ENCODE measurements at regions not wholly inside any gene's neighbourhood (a gene's known extent, or its start where the extent isn't known, plus 50 kb on each side); places are given as distances from the start of the nearest gene placed in this dataset.
A peak's percentile ranks its signal among the peaks of the same experiment; 100 is the strongest.
"Not testable (repeated sequence)": the region's sequence is repeated elsewhere in the genome, so short reads cannot be mapped to it uniquely, and the experiment has no call there.

DNA sequence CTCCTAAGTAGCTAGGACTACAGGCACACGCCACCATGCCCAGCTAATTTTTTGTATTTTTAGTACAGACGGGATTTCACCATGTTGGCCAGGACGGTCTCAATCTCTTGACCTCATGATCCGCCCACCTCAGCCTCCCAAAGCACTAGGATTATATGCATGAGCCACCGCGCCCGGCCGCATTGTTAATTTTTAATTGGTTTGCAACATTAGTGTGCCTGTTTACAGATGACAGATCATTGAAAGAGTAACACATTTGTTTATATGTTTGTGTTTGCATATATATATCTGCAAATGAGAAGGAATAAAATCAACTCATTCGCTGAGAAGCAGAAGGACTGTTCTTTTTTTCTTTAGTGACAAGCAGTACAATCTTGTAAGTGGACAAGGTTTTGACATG, 152.2 kb upstream of the FNDC3A start:
- H3K27me3 Mint-ChIP-seq, ATAC-seq, H3K4me3 Mint-ChIP-seq, H3K27ac Mint-ChIP-seq, DNase-seq: not testable (repeated sequence)
- Mint-ChIP-seq H3K9me3 (peaks cover 17 to 18% of the 10 kb centered on the region in 2 donors), H3K4me1 (peaks cover 26% of the 10 kb centered on the region)

- Mint-ChIP-seq H3K9me3 (peaks cover 17 to 18% of the 10 kb centered on the region in 2 donors), H3K4me3 (no peak overlapping the region), H3K27me3 (no peaks in the 10 kb centered on the region), H3K27ac (no peak overlapping the region), H3K4me1 (peaks cover 51% of the 10 kb centered on the region)
- no peak for DNase-seq
- no peak for ATAC-seq
Measured at GRCh38 chr13:48826039-48826438, 149.7 kb upstream of the FNDC3A start.

- not testable (repeated sequence) for ATAC-seq, DNase-seq, H3K27ac Mint-ChIP-seq, H3K27me3 Mint-ChIP-seq, H3K4me3 Mint-ChIP-seq
- Mint-ChIP-seq H3K9me3 (peaks cover 23 to 26% of the 10 kb centered on the region in 2 donors), H3K4me1 (peaks cover 51% of the 10 kb centered on the region)
Measured at GRCh38 chr13:48826922-48827454, 148.7 kb upstream of the FNDC3A start.

GRCh38 chr13:48827709-48828108, 148.0 kb upstream of the FNDC3A start:
- H3K27ac Mint-ChIP-seq, result peak overlapping the region; percentile 77 to 89
- H3K4me1 Mint-ChIP-seq, result peaks cover 51% of the 10 kb centered on the region
- peaks cover 31 to 33% of the 10 kb centered on the region in 2 donors for H3K9me3 Mint-ChIP-seq
- DNase-seq, result peak in 1 of 2 donors; percentile 15
- peak; percentile 57 for ATAC-seq
- no peak overlapping the region for H3K4me3 Mint-ChIP-seq
- H3K27me3 Mint-ChIP-seq, result no peaks in the 10 kb centered on the region

GRCh38 chr13:48828962-48829411, 146.7 kb upstream of the FNDC3A start:
- DNase-seq (peak; percentile 17 to 28), ATAC-seq (peak; percentile 80)
- H3K27me3 Mint-ChIP-seq, result no peaks in the 10 kb centered on the region
- H3K4me3 Mint-ChIP-seq, result peak overlapping the region; percentile 46 to 62
- H3K9me3 Mint-ChIP-seq, result peaks cover 31 to 34% of the 10 kb centered on the region in 2 donors
- peaks cover 51% of the 10 kb centered on the region for H3K4me1 Mint-ChIP-seq
- peak overlapping the region; percentile 75 to 87 for H3K27ac Mint-ChIP-seq

DNA sequence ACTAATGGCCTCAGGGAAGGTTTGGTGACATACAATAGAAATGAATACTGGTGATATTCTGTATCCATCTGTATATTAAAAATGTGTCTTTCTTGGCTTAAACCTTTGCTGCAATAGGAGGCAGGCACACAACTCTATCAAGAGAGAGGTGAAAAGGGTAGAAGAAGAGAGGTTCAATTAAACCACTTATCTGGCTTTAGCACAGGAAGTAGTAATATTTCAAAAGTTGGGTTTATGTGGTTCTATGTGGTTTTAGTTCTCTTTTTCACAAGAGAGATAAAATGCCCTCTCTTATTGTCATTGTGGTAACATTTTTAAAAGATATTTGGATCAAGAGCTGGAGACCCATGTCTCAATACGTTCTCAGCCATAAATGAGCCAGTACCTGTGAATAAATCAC, 146.2 kb upstream of the FNDC3A start:
- Mint-ChIP-seq H3K9me3 (peaks cover 31 to 34% of the 10 kb centered on the region in 2 donors), H3K27ac (peak overlapping the region; percentile 75 to 87)

DNA sequence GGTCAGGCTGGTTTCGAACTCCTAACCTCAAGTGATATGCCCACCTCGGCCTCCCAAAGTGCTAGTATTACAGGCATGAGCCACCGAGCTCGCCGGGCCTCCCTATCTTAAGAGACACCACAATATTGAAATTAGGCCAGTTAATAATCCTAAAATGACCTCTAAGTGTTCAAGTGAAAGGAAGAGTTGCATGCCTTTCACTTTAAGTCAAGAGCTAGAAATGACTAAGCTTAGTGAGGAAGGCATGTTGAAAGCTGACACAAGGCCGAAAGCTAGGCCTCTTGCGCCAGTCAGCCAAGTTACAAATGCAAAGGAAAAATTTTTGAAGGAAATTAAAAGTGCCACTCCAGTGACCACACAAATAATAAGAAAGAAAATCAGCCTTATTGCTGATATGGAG, 144.5 kb upstream of the FNDC3A start:
- peak overlapping the region in 1 of 2 donors; percentile 3 for H3K4me3 Mint-ChIP-seq
- H3K9me3 Mint-ChIP-seq, result peaks cover 30 to 39% of the 10 kb centered on the region in 2 donors
- peak overlapping the region in 1 of 2 donors; percentile 81 for H3K27ac Mint-ChIP-seq
- peak in 1 of 2 donors; percentile 24 for DNase-seq
- no peaks in the 10 kb centered on the region for H3K27me3 Mint-ChIP-seq
- ATAC-seq, result peak; percentile 56
- peaks cover 51% of the 10 kb centered on the region for H3K4me1 Mint-ChIP-seq

More for the DNA sequence above, 146.2 kb upstream of the FNDC3A start:
- Mint-ChIP-seq H3K27me3 (no peaks in the 10 kb centered on the region), H3K4me1 (peaks cover 51% of the 10 kb centered on the region), H3K4me3 (peak overlapping the region; percentile 46 to 62)
- ATAC-seq, result peak; percentile 68
- DNase-seq, result no peak

DNA sequence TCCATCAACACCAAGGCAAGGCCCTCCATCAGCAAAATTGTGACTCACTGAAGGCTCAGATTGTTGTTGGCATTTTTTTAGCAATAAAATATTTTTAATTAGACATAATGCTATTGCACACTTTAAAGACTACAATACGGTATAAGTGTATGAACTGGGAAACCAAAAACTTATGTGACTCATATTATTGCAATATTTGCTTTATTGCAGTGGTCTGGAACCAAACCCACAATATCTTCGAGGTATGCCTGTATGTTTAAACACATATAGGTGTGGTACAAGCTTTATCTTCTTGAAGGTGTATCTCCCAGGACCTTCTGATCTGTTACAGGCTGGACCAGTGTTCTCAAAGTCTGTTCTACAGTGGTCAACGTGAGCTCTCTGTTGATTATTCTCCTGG, 142.3 kb upstream of the FNDC3A start:
- DNase-seq, result no peak
- H3K27ac Mint-ChIP-seq, result no peak overlapping the region
- no peaks in the 10 kb centered on the region for H3K27me3 Mint-ChIP-seq
- ATAC-seq, result no peak
- H3K4me3 Mint-ChIP-seq, result no peak overlapping the region
- H3K4me1 Mint-ChIP-seq, result peaks cover 34% of the 10 kb centered on the region
- peaks cover 14 to 21% of the 10 kb centered on the region in 2 donors for H3K9me3 Mint-ChIP-seq

DNA sequence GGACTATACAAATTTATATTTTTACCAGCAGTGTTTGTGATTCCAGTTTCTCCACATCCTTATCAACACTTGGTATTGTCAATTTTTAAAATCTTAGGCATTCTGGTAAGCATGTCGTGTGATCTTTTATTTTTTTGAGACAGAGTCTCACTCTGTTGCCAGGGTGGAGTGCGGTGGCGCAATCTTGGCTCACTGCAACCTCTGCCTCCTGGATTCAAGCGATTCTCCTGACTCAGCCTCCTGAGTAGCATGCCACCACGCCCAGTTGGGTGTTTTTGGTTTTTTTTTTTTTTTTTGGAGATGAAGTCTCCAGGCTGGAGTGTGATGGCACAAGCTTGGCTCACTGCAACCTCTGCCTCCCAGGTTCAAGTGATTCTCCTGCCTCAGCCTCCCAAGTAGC, 140.4 kb upstream of the FNDC3A start:
- not testable (repeated sequence) for DNase-seq, ATAC-seq, H3K27ac Mint-ChIP-seq, H3K27me3 Mint-ChIP-seq, H3K4me3 Mint-ChIP-seq
- Mint-ChIP-seq H3K4me1 (peaks cover 15% of the 10 kb centered on the region), H3K9me3 (peaks cover 14 to 21% of the 10 kb centered on the region in 2 donors)

- Mint-ChIP-seq H3K4me1 (no peaks in the 10 kb centered on the region), H3K4me3 (no peak overlapping the region), H3K27me3 (peaks cover 7% of the 10 kb centered on the region), H3K27ac (no peak overlapping the region), H3K9me3 (peaks cover 0 to 5% of the 10 kb centered on the region in 2 donors)
- no peak for ATAC-seq
- DNase-seq, result no peak
Measured at GRCh38 chr13:48838193-48838973, 137.3 kb upstream of the FNDC3A start.

DNA sequence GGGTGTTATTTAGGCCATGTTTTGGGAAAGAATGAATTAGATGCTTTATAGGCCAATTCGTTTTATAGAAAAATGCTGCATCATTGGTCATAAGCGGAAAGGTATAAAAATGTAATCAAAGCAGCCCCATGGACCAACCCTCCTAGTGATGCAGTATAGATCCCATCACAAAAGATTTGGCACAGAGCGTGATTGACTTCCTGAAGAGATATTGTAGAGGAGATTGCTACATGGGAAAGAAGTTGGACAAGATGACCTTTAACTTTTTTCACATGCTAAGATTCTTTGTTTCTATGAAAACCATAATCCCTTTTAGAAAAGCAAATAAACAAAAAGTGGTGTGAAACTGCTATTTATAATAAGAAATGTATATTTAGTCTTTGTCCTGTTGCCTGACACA, 136.5 kb upstream of the FNDC3A start:
- peaks cover 7% of the 10 kb centered on the region for H3K27me3 Mint-ChIP-seq
- no peak for DNase-seq
- no peaks in the 10 kb centered on the region for H3K4me1 Mint-ChIP-seq
- no peak overlapping the region for H3K4me3 Mint-ChIP-seq
- no peak overlapping the region for H3K27ac Mint-ChIP-seq
- peaks cover 0 to 5% of the 10 kb centered on the region in 2 donors for H3K9me3 Mint-ChIP-seq
- ATAC-seq, result no peak

DNA sequence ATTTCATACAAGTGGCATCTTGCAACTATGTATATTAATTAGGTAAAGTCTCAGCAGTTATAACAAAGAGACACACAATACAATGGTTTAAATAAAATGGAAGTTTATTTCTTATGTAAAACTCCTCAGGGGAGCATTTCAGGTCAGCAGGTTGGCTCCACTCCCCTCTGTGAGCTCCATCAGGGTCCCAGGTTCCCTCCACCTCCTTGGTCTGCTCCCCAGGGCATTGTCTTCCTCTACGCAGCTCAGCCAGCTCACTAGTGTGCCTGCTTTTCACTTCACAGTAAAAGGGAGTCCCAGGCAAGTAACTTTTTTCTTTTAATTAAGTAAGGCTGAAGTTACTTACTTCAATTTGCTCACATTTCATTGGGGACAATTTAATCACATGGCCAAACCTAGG, 135.3 kb upstream of the FNDC3A start:
- Mint-ChIP-seq H3K27ac (no peak overlapping the region), H3K9me3 (no peaks in the 10 kb centered on the region), H3K4me3 (no peak overlapping the region), H3K4me1 (no peaks in the 10 kb centered on the region), H3K27me3 (peaks cover 7% of the 10 kb centered on the region)
- no peak for DNase-seq
- ATAC-seq, result no peak

DNA sequence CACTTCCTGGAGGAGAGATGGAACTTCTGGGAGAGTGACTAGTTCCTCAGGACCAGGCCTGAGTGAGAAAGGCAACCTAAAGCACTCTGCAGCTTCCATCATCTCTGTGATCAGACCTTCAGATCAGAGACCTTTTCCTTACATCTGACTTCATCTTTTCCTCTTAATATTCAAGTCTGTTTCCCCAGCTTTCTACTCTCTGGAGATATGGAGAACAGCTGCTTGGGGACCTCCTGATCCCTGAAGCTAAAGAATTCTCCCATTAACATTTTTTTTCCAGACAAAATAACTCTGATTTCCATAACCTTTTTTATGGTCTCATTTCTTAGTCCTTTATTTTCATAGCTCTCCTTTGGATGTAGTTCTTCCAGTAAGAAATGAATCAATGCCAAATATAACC, 133.4 kb upstream of the FNDC3A start:
- H3K4me1 Mint-ChIP-seq, result no peaks in the 10 kb centered on the region
- H3K27me3 Mint-ChIP-seq, result peaks cover 7% of the 10 kb centered on the region
- no peak overlapping the region for H3K4me3 Mint-ChIP-seq
- H3K9me3 Mint-ChIP-seq, result no peaks in the 10 kb centered on the region
- no peak overlapping the region for H3K27ac Mint-ChIP-seq
- DNase-seq (no peak), ATAC-seq (no peak)

- Mint-ChIP-seq H3K27me3 (peaks cover 7% of the 10 kb centered on the region), H3K9me3 (no peaks in the 10 kb centered on the region), H3K4me3 (no peak overlapping the region), H3K4me1 (no peaks in the 10 kb centered on the region), H3K27ac (no peak overlapping the region)
- ATAC-seq, result no peak
- DNase-seq, result no peak
Measured at GRCh38 chr13:48843630-48844380, 131.9 kb upstream of the FNDC3A start.

- H3K4me3 Mint-ChIP-seq, result no peak overlapping the region
- H3K27me3 Mint-ChIP-seq, result peaks cover 13% of the 10 kb centered on the region
- no peaks in the 10 kb centered on the region for H3K9me3 Mint-ChIP-seq
- DNase-seq (no peak), ATAC-seq (no peak)
- no peak overlapping the region for H3K27ac Mint-ChIP-seq
- H3K4me1 Mint-ChIP-seq, result no peaks in the 10 kb centered on the region
Measured at GRCh38 chr13:48844676-48845075, 131.0 kb upstream of the FNDC3A start.

GRCh38 chr13:48849515-48849914, 126.2 kb upstream of the FNDC3A start:
- Mint-ChIP-seq H3K4me3 (no peak overlapping the region), H3K27ac (peak overlapping the region in 1 of 2 donors; percentile 9), H3K4me1 (peaks cover 42% of the 10 kb centered on the region), H3K27me3 (peaks cover 10% of the 10 kb centered on the region), H3K9me3 (no peaks in the 10 kb centered on the region)
- ATAC-seq, result no peak
- no peak for DNase-seq
